TTC549 (cell line): ENCODE measurements at regions not wholly inside any gene's neighbourhood (a gene's known extent, or its start where the extent isn't known, plus 50 kb on each side); places are given as distances from the start of the nearest gene placed in this dataset.

Experiments
- FAIRE-seq: peaks from 2 replicates; lab custom pipeline; 2012; peaks lifted over from hg19 to GRCh38; lab: Jason Lieb, UNC

DNA sequence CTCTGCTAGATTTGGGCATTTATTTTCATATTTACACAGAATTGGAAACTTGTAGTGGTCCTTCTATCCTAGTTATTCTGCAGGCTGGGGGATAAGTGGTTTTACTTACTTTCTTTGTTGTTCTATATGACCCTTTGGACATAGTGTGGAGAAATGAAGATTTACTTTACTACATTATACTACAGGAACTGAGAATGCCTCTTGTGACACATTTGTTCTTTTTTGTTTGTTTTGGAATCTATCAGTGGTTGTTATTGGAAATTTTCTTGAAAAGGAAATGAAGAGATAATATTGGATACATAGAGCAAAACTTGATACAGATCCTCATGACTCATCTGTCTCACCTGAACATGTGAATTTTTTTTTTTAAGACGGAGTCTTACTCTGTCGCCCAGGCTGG lies 146.1 kb upstream of the DPYD start:
- FAIRE-seq = no peak

DNA sequence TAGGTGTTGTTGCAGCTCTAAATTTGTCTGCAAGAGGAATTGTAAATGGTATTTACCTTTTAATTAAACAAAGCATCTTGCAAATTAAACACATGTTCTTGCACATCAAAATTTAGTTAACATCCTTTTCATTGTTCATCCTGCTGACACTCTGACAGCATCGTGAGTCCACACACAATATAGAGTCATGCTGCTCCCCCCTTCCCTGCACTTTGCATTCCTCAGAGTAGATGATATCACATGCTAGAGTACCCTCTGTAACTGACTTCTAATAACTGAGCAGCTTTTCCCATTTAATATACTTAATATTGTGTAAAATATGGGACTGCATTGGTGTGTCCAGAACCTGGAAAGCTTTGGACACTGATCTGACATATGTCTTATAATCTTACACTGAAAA lies 138.8 kb upstream of the DPYD start:
- FAIRE-seq = no peak

DNA sequence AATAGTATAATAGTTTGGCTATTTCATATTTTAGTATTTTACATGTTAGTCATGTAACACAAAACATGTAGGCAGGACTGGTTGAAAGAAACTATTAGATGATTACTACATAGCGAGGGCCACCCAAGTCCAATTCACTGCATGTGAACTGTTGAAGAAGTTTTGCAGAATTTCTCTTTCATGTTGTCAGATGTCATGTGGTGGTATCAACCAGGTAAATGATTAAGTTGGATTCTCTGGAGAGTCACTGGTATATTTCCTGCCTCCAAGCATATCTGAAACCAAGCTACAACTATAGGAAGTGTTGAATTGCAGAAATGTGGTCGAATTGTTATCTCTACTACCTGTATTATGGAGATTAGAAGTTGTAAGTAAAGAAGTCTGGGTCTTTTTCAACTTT lies 137.8 kb upstream of the DPYD start:
- no peak for FAIRE-seq

DNA sequence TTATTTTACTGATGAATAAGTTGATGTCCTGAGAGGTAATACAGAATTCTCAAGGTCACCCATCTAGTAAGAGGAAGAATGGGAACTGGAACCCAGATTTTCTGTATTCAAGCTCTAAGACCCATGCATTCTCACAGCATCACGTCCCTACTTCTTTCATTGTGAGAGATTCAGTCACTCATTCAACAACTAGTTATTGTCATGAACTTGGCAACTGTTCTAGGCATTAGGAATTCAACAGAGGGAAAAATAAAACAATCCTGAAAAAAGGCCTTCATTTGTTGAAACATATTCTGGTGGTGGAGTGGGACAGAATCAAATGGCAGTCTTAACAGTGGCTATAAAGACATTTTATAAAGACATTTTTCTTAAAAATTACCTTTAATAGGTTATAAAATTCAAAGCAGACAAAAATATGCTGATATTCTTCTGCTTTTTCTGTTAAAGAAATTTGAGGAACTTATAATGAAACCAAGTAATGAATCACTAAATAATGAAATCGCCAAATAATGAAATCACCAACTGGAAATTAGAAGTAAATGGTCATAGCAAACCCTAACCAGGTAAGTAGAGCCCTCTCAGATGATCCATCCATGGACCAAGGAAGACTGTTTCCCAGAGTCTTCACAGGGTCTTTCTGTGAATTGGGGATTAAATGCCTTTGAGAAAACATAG lies 136.5 kb upstream of the DPYD start:
- peak; percentile 32 for FAIRE-seq

DNA sequence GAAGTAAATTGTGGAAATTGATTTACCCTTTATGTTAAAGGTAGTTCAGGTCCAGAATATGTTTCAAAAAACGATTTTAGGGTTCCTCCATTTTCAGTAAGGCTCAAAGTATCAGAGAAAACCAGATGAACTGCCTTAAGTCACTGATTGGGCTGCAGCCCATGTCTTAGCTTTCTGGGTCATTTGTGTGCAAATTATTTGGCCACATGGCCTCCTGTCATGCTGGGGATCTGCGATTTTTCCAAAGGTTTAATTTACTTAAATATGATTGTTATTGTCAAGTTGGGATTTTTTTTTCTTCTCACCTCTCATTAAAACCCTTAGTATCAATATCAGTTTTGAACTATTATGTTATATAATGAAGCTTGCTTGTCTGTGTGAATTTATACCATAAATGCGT lies 135.9 kb upstream of the DPYD start:
- no peak for FAIRE-seq

DNA sequence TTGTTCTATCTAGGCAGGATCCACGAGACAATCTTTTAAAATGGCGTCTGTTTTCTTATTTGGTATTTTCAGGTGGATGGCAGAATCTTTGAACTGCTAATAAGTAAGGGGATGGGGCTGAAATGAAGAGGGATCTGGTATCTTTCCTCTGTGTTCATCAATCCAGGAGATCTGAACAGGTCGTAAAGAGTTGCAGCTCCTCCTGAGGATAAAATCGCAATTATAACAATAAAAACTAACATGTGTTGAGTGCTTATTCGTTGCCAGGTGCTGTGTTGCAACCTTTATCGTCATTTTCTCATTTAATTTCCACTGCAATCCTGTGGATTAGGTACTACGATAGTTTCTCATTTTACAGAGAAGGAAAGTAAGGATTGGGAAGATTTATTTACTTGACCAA lies 134.6 kb upstream of the DPYD start:
- FAIRE-seq = no peak

DNA sequence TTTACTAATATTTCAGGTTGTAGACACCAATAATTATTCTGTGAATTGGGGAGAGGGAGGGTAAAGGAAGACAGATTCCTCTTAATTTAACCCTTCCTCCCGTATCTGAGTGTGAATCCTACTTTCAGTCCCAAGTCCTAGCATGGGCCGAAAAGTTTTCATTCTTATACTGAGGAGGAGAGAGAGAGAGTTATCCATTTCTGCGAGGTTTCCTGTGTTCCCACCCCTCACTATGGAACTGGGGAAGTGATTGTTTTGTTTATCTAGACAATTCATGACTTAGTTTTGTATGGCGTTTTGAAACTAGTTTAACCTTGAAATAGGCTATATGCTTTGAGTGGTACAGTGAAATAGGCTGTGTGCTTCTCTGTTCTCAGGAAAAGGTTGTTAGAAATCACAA lies 134.0 kb upstream of the DPYD start:
- FAIRE-seq = no peak

DNA sequence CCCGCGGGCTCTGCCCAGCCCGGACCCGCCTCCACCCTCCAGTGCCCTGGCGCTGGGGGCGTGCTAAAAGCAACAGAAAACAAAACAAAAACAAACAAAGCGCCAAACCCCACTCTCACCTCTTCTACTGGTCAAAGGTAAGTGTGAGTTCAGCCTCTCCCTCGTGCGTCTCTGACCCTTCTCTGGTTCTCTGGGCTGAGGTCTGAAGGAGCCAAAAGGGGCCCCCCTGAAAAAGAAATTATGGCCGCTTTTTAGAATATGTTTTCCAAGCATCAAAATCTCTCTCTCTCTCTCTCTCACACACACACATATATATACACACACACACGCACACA lies 133.5 kb upstream of the DPYD start:
- no peak for FAIRE-seq

DNA sequence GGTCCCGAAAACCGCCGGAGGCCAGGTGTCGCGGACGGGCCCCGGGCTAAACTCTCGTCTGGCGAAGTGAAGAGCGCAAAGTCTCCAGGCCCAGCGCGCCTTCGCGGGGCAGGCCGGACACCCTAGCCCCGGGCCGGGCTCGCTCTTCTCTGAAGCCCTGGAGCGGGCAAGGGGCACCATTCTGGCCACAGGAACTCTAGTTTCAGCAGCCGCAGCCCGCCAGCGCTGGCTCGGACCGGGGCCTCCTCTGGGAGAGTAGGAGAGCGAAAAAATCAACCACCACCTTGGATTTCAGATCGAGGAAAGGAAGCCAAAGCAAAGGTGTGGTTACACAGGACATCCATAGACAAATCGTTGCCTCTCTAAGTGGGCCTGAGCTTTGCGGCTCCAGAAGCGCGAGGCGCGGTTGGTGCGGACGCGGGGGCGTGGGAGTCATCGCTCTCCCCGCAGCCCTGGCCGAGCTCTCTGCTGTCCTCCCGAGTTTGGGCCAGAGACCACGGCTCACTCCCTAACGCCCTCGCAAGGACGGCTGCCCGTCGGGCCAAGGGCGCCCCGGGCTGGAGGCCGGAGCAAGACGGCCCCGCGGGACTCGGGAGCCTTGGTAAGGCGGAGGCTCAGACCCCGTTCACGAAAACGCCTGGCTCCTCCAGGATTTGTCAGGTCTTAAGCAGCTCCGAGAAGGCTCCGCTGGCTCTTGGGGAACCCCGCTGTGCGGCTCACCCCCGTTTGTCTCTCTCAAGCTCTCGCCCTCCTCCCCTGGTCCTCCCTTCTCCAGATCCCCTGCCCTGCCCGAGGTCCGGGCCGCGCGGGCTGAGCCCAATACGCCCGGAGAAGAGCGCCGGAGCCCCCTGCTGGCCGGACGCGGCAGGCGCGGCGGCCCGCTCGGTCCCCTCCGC lies 132.9 kb upstream of the DPYD start:
- no peak for FAIRE-seq

DNA sequence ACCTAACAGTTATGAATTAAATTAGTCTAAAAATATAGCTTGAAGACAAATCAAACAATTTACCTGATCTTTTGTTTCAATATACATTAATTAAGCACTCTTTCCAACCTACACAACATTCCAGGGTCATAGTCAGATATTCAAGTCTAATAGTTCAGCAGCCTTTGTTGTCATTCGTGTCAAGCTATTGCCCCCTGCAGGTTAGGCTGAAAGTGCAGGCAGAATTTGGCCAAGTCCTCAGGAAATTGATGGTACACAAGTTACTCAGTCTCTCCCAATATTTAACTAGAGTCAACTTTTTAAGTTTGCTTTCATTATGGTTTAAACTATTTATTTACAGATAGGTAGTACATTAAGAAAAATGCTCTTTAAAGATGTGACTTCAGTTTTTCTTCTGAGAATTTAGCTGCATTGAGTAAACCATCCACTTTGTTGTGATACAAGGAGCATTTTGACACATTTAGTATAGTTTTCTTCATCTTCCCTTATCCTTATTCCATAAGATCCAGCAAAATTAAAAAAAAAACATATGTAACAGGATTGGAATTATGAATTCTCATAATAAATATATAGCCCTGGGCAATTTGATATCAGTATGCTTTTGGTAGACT lies 130.3 kb upstream of the DPYD start:
- peak; percentile 95 for FAIRE-seq

DNA sequence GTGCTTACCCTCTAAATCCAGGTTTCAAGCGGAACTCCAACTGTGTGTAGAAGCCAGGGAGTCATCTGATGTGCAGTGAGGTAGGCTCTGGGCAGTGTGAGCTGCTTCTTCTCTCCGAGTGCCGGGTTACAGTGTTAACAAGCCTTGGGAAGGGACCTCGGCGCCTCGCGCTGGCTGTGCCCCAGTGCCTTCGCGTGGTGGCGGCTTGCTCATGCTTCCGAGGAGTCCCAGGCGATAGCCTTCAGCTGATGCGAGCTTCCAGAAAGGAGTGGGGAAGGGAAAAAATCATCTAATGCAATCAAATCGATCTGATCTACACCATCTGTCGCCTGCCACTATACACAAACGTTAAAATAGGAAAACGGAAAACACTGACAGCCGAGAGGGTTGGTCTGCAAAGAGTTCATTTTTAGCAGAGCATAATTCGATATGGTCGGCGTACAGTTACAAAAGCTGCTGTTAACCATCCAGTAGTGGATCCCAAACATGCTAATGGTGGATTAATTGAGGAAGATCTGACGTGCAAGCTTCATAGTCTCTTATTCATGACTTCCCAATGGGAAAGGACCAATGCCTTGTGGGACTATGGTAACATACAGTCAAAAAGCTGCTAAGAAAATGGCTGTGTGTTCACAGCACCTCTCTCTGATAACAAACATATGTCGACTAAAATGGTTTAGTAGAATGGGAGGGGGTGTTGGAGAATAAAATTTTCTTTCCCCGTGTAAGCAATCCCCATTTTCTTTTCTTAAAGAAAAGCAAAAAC lies 128.7 kb upstream of the DPYD start:
- FAIRE-seq = no peak

DNA sequence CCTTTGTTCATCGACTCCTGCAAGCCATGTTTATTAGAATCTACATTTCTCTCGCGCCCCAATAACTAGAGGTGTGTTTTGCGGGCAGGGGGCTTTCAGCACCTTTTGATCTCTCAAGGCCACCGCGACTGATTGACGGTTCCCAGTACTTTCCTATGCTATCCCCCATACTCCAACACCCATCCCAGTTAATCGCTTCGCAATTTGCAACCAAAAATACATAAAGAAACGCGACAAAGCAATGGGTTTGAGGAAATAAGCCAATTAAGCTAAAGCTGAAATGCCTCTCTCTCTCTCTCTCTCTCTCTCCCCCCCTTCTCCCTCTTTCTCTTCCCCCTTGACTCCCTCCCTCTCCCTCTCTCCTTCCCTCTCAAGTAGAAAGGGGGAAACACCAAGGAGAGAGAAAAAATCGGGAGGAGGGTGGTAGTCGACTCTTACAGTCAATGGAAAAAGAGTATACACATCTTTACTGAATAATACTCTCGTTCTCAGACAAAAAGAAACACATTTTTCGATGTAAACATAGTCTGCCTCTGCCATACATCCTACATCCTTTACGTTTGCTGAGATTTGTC lies 128.0 kb upstream of the DPYD start:
- no peak for FAIRE-seq

DNA sequence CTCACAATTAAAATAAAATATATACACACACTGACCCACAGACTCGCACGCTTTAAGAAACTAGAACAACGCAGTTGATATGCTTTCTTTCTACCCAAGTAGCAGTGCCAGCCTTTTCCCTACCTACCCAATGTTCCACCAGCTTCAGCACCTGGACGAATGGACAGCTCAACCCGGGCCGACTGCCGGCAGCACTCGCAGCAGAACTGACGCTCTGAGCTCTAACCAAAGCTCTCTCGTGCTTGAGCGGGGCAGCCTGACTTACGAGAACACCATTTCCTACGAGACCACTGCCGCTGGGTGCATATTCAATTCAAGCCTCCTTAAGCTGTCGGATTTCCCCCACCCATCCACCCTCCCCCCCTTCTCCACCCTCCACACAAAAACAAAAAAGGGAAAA lies 127.4 kb upstream of the DPYD start:
- FAIRE-seq = no peak

DNA sequence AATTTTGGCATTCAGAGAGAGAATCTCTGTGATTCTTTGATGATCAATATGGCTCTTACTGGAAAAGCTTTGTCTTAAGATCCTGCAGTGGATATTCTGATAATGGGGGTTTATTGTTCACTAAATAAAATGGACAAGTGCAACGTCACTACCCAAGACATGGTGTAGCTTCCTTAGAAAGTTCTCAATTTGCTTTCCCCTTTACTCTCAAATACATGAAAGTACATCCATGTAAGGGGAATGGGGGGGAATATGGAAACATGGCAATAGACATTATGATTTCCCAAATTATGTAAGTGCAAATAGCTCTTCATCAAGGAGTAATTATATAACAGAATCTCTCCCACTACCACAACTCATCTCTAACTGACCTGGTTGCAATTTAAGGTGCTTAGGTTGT lies 126.3 kb upstream of the DPYD start:
- no peak for FAIRE-seq

DNA sequence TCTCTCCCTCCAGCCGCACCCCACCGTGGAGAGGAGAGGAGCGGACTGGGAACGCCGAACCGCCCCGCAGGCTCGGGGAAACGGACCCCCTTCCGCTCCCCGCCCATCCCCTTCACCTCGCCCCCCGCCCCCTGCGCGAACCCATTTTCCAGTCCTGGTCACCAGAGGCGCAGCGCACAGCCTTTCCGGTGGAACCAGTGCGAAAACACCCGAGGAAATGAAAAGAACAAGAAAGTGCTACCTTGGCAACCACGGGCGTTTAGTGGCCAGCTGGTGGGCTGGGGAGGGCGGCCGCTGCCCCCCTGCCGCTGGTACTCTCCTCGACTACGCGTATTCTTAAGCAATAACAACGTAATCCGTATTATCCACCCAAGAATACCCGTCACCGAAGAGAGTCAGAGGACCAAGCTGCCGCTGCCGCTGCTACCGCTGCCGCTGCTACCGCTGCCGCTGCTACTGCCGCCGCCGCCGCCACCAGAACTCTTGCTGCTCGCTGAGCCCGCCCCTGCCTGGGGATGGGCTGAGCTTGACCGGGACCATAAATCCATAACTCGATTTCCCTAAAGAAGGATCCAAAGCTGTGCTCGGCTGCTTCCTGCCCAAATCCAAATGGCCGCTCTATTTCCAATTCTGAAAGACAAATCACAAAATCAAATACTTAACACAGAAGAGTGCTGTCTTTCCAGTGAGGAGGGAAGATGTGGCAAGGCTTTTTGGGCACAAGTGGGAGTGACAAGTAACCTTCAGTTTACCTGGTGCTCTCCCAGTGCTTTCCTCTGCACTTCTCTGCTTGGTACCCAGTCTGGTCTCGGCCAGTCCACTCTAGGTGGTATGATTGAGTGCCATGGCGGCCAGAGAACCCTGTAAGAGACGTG lies 125.2 kb upstream of the DPYD start:
- no peak for FAIRE-seq

DNA sequence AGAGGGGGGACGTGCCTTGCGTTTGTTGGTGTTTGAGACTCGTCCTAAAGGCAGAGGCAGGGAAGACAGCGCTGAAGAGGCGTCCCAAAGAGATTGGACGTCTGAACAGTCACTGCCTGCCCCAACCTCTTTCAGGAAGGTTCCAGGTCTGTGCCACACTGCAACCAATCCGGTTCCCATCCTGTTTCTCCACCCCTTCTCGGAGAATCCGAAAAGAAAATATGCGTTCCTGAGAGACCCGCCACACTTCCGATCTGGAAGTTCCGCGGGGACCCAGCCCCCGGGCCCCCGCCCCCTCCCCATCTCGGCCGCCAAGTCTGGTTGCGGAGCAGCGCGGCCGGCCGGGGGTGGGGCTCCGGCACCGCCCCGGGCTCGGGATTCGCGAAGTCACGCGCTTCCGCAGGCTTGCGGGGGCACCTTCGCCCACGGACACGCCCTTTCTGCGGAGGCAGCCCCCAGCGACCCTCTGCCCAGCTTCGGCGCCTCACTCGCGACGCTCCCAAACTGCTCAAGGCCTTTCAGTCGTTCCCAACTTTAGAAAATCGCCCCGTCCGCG lies 124.5 kb upstream of the DPYD start:
- no peak for FAIRE-seq

DNA sequence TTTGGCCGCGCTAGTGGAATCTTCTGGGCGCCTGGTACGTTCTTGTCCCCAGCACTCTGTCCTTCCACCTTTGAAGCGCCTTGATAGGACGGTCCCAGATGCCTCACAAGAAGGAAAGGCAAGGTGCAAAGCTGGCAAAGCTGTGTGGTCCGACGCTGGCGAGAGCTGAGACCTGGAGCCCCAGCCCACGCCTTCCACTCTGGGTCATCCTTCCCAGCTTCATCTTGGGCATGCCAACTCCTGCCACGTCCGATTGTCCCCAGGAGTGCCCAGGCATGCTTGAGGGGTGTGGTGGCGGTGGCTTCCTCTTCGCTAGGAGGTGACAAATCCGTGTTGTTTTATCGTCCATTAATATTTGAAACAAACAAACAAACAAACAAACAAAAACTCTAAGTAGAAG lies 123.9 kb upstream of the DPYD start:
- FAIRE-seq = no peak

DNA sequence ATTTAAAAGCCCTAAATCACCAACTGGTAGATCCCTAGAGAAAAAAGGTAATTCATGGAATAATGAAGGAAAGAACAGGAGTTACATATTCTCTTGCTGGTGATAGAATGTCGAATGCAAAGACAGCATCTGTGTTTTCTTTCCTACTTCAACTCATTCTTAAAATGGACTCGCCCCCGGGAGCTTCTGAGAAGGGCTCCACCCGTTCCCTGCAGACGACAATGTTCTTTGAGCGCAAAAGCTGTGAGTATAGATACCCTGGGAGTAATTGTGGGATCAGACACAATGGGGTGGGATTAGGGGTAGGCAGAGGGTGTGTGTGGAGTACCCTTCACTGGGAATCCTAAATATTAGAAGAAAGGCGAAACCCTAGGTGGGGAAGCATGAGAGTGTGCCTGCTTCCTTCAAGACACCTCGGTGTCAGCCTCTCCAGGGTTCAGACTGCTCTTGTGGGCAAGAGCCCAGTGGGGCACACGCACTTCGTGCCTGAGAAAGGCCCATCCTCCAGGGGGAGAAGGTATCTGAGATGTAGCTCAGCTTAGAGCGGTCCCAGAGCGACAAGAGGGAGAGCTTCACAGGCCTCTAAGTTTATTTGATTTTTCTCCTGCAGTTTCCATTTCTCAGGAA lies 123.3 kb upstream of the DPYD start:
- FAIRE-seq = no peak

DNA sequence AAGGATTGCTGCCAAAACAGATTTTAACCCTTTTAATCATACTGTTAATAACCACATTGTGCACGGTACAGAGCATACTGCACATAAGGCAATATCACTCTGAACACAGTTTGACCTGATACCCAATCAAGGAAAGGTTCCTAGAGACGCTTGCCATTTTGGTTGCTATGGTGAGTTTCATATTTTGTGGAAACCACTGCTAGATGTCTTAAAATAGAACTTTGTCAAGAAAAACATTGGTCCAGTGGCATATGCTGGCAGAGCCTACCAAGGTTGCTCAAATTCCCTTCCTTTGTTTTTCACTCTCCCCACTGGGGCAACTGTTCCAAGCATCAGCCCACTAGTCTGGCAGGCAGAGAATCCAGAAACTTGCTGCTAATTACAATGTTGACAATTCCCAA lies 114.8 kb upstream of the DPYD start:
- FAIRE-seq = no peak

DNA sequence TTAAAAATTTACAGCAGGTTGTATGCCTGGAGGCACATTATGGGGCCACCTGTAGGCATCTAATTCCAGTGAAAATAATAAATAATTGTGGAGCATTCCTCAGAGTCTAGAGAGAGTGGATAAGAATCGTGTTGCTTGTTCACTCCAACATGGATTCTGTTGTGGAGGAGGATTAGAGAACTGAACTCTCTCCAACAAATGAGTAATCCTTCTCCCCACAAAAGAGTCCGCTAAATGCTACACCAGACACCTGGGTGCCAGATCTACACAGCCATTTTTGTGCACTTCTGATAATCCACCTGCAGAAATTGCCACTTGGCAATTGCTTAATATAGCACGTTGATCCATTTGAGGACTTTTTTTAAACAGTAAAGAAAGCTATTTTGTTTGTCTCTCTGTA lies 113.7 kb upstream of the DPYD start:
- no peak for FAIRE-seq

DNA sequence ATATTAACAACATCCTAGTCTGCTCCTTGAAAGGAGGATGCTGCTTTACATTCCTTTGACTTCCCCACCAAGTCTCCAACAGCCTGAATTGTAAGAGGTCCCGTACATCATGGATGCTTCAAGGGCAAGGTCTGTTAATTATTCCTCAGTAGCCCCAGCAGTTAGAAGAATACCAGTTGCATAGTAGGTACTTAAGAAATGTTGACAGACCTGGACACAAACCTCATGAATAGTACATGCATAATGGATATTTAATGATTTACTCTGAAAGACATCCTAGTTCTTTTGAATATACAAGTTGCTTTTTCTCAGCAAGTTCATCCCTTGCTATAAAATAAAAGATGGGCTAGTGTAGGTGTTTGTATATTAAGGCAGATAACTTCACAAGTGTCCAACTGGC lies 112.1 kb upstream of the DPYD start:
- no peak for FAIRE-seq
